ENCODE measurements at regions not wholly inside any gene's neighbourhood (a gene's known extent, or its start where the extent isn't known, plus 50 kb on each side); places are given as distances from the start of the nearest gene placed in this dataset.

DNA sequence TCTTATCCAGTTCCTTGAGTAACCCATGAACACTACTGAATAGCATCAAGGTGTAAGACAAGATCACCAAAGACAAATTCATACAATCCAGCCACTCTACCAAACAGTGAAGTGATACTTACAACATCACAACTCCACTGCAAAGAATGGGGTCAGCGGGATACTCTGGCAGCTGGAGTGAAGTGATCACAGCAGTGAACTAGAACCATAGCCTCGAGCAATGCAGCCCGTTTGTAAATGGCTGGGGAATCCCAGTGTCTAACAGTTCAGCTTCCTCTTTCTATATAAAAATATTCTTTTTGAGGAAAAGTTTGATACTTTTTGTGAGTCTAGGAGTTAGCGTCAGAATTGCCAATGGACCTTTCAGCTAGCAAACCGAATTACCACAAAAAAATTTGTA, 515.2 kb downstream of the ZNF608 start:
- 78% methylated on average over 5 of the region's 5 CpGs for WGBS
- H3K4me3 ChIP-seq (ENCODE audit: low read length), result no peak overlapping the region
- H3K9me3 ChIP-seq (ENCODE audit: insufficient read depth, low read depth, low read length), result peaks cover 8% of the 10 kb centered on the region; the same call in 1 of the 2 replicates
- no peaks in the 10 kb centered on the region for H3K36me3 ChIP-seq (ENCODE audit: insufficient read depth, low read length)
- no peaks in the 10 kb centered on the region for H3K27me3 ChIP-seq (ENCODE audit: insufficient read depth, low read length)
- H3K27ac ChIP-seq (ENCODE audit: low read depth, low read length), result no peak overlapping the region
- peaks cover 39% of the 10 kb centered on the region for H3K4me1 ChIP-seq (ENCODE audit: insufficient read depth, low read length)
- no peak overlapping the region for H3K9ac ChIP-seq (ENCODE audit: low read depth, low read length)

DNA sequence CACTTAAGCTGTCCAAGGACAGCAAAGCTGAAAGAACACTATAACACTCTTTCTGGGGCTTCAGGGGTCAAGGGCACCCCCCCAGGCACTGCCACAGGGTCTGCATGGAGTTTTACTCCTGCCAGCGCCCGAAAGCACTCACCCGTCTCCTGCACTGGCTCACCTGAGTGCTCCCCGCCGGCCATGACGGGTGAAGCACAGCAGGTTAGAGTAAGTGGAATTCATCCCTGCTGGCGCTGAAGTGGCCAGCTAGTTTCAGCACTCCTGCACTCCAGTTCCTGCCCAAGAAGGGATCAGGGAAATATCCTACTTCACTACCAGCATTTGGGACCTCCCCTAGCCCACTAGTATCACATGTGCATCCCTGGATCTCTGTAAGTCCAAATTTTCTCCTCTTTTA, 516.0 kb downstream of the ZNF608 start:
- H3K27ac ChIP-seq (ENCODE audit: low read depth, low read length), result no peak overlapping the region
- H3K9ac ChIP-seq (ENCODE audit: low read depth, low read length), result no peak overlapping the region
- no peaks in the 10 kb centered on the region for H3K27me3 ChIP-seq (ENCODE audit: insufficient read depth, low read length)
- peaks cover 8% of the 10 kb centered on the region; the same call in 1 of the 2 replicates for H3K9me3 ChIP-seq (ENCODE audit: insufficient read depth, low read depth, low read length)
- no peak overlapping the region for H3K4me3 ChIP-seq (ENCODE audit: low read length)
- 94% methylated on average over 7 of the region's 7 CpGs for WGBS
- peaks cover 33% of the 10 kb centered on the region for H3K4me1 ChIP-seq (ENCODE audit: insufficient read depth, low read length)
- H3K36me3 ChIP-seq (ENCODE audit: insufficient read depth, low read length), result no peaks in the 10 kb centered on the region

DNA sequence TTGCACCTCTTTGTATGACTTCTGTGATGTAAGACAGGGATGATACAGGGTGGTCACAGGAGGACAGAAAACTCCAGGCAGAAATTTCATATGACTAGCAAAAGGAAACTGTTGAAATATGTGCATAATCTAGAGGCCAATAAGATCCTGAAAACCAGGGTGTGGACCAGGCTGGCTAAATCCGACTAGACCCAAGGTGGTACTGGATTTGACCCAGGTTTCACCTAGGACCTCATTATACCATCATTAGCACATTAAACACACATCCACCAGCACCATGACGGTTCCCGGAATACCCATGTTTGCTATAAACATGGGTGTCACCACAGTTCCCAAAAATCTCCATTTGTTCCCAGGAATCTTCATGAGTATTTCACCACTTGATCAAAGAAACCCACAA, 517.1 kb downstream of the ZNF608 start:
- Histone ChIP-seq H3K4me3 (ENCODE audit: low read length) (no peak overlapping the region), H3K36me3 (ENCODE audit: insufficient read depth, low read length) (no peaks in the 10 kb centered on the region), H3K9me3 (ENCODE audit: insufficient read depth, low read depth, low read length) (peaks cover 8% of the 10 kb centered on the region; the same call in 1 of the 2 replicates), H3K9ac (ENCODE audit: low read depth, low read length) (no peak overlapping the region), H3K27me3 (ENCODE audit: insufficient read depth, low read length) (no peaks in the 10 kb centered on the region), H3K27ac (ENCODE audit: low read depth, low read length) (no peak overlapping the region), H3K4me1 (ENCODE audit: insufficient read depth, low read length) (peaks cover 22% of the 10 kb centered on the region)
- WGBS, result 93% methylated on average over 3 of the region's 3 CpGs

DNA sequence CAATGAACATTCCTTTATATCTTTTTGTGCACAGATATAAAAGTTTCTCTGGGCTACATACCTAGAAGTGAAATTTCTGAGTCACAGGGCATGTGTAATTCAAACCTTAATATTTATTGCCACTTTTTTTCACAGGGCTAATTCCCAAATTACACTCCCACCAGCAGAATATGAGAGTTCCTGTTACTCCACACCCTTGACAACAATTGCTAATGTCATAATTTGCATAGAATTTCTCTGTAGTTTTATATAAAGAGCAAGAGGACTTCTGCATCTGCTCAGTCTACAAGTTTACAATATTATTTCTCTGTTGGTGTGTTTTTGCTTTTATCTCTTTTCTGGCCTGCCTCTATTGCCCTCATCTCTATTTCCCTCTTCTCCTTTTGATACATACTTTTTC, 518.5 kb downstream of the ZNF608 start:
- Histone ChIP-seq H3K36me3 (ENCODE audit: insufficient read depth, low read length) (no peaks in the 10 kb centered on the region), H3K9me3 (ENCODE audit: insufficient read depth, low read depth, low read length) (peaks cover 8% of the 10 kb centered on the region; the same call in 1 of the 2 replicates), H3K4me3 (ENCODE audit: low read length) (no peak overlapping the region), H3K4me1 (ENCODE audit: insufficient read depth, low read length) (peaks cover 13% of the 10 kb centered on the region), H3K27me3 (ENCODE audit: insufficient read depth, low read length) (no peaks in the 10 kb centered on the region), H3K27ac (ENCODE audit: low read depth, low read length) (no peak overlapping the region), H3K9ac (ENCODE audit: low read depth, low read length) (no peak overlapping the region)

DNA sequence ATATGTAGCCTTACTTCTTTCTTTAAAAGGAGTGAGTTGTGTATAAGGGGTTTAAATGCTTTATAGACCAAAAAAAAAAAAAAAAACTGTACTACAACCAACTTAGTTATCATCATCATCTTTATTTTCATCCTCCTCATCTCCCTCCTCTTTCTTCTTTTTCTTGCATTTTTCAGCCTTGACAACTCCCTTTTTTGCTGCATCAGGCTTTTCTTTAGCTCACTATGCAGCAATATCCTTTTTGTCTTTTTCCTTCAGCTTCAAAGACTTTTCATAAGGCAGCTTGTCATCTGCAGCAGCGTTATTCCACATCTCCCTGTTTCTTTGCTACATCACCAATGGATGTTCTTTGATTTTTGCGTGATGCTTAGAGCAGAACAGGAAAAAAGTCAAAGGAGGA, 526.0 kb downstream of the ZNF608 start:
- 100% methylated on average over 2 of the region's 2 CpGs for WGBS
- no peaks in the 10 kb centered on the region for H3K27me3 ChIP-seq (ENCODE audit: insufficient read depth, low read length)
- no peak overlapping the region for H3K4me3 ChIP-seq (ENCODE audit: low read length)
- no peaks in the 10 kb centered on the region for H3K4me1 ChIP-seq (ENCODE audit: insufficient read depth, low read length)
- no peak overlapping the region for H3K9ac ChIP-seq (ENCODE audit: low read depth, low read length)
- H3K36me3 ChIP-seq (ENCODE audit: insufficient read depth, low read length), result no peaks in the 10 kb centered on the region
- no peak overlapping the region for H3K27ac ChIP-seq (ENCODE audit: low read depth, low read length)
- H3K9me3 ChIP-seq (ENCODE audit: insufficient read depth, low read depth, low read length), result peaks cover 7% of the 10 kb centered on the region; the same call in 1 of the 2 replicates

DNA sequence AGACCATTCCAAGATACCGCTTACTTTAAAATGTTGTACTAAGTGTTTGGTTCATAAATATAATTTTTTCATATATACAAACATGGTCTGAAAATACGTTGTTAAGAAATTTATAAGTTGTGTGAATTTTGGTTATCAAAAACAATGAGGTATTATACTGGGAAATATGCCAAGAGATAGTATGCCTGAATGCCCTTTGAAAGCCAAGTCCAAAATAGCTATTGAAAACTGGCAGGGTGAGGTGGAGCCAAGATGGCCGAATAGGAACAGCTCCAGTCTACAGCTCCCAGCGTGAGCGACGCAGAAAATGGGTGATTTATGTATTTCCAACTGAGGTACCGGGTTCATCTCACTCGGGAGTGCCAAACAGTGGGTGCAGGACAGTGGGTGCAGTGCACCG, 533.5 kb downstream of the ZNF608 start:
- Histone ChIP-seq H3K36me3 (ENCODE audit: insufficient read depth, low read length) (no peaks in the 10 kb centered on the region), H3K27ac (ENCODE audit: low read depth, low read length) (no peak overlapping the region), H3K9ac (ENCODE audit: low read depth, low read length) (no peak overlapping the region), H3K27me3 (ENCODE audit: insufficient read depth, low read length) (no peaks in the 10 kb centered on the region), H3K4me3 (ENCODE audit: low read length) (no peak overlapping the region), H3K4me1 (ENCODE audit: insufficient read depth, low read length) (no peaks in the 10 kb centered on the region), H3K9me3 (ENCODE audit: insufficient read depth, low read depth, low read length) (peaks cover 27% of the 10 kb centered on the region)
- 94% methylated on average over 8 of the region's 9 CpGs for WGBS

DNA sequence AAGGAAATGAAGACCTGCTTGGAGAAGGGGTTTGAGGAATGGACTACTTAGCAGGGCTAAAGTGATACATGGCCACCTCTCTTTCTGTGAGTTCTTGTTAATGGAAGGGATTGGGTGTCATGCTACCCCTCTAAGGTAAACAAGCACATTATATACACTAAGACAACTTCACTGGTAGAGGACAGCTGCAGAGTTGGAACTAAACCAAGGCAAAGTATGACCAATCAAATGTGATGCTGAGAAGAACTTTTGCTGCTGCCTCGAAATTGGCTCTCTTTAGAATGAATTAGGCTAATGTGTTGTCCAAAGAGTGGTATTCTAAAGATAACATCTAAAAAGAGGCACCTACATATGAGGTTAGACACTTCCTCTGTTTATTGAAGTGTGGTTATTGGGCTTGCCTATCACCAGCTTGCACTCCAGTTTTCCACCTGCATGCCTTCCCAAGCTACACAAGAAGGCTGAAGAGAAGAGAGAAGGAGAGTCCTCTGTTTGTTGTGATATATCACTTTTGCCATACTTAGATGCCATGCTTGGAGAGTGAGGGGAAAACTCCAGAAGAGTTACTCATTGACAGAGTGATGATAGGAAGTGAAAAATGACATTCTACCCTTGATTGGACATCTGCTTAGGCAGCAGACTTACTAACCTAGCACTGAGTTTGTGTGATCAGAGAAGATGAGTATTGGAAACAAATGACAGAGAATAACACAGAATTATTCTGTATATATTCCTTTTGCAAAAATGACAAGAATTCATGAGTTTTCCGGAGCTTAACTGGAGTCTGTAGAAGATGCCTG, 536.1 kb downstream of the ZNF608 start:
- H3K36me3 ChIP-seq (ENCODE audit: insufficient read depth, low read length), result no peaks in the 10 kb centered on the region
- H3K4me3 ChIP-seq (ENCODE audit: low read length), result no peak overlapping the region
- no peaks in the 10 kb centered on the region for H3K4me1 ChIP-seq (ENCODE audit: insufficient read depth, low read length)
- H3K9ac ChIP-seq (ENCODE audit: low read depth, low read length), result no peak overlapping the region
- H3K27ac ChIP-seq (ENCODE audit: low read depth, low read length), result no peak overlapping the region
- peaks cover 32% of the 10 kb centered on the region for H3K9me3 ChIP-seq (ENCODE audit: insufficient read depth, low read depth, low read length)
- WGBS, result 96% methylated on average over 2 of the region's 2 CpGs
- no peaks in the 10 kb centered on the region for H3K27me3 ChIP-seq (ENCODE audit: insufficient read depth, low read length)

DNA sequence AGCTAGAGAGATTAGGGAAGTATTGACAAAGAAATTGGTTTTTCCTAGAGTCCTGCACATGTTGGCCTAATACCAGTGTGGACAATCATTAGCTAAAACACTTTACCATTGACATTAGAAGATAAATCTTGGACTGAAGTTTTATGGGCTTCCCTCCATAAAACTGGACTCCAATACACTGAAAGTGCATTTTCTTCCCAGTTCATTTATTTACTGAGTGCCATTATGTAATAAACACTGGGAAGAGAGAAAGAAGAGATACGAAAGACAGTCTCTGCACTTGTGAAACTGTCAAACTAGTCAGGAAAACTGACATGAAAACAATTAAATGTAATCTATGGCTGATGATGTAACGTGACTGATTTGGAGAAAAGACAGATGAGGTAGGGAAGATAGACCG, 539.3 kb downstream of the ZNF608 start:
- Histone ChIP-seq H3K27ac (ENCODE audit: low read depth, low read length) (no peak overlapping the region), H3K9me3 (ENCODE audit: insufficient read depth, low read depth, low read length) (peaks cover 44% of the 10 kb centered on the region), H3K27me3 (ENCODE audit: insufficient read depth, low read length) (no peaks in the 10 kb centered on the region), H3K9ac (ENCODE audit: low read depth, low read length) (no peak overlapping the region), H3K4me1 (ENCODE audit: insufficient read depth, low read length) (no peaks in the 10 kb centered on the region), H3K4me3 (ENCODE audit: low read length) (no peak overlapping the region), H3K36me3 (ENCODE audit: insufficient read depth, low read length) (no peaks in the 10 kb centered on the region; the same call in 1 of the 2 replicates)
- 92% methylated on average over 3 of the region's 3 CpGs for WGBS

DNA sequence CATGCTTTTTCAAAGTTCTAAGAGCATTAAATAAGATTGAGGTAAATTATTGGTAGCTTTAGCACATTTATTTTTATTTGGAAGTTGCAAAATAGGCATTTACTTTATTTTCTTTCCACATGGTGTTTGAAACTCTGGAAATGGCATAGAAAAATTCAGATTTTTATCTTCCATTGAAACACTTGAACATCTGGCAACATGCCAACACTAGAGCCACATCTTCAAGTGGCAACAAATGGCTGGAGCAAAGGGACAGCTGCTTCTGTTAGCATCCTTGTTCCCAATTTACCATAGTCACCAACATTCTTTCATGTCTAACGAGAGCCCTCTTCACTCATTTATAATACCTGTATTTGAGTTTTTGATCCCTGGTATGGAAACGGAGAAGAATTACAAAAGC, 539.9 kb downstream of the ZNF608 start:
- H3K9me3 ChIP-seq (ENCODE audit: insufficient read depth, low read depth, low read length), result peaks cover 44% of the 10 kb centered on the region
- H3K27ac ChIP-seq (ENCODE audit: low read depth, low read length), result no peak overlapping the region
- no peak overlapping the region for H3K4me3 ChIP-seq (ENCODE audit: low read length)
- H3K9ac ChIP-seq (ENCODE audit: low read depth, low read length), result no peak overlapping the region
- H3K36me3 ChIP-seq (ENCODE audit: insufficient read depth, low read length), result no peaks in the 10 kb centered on the region; the same call in 1 of the 2 replicates
- H3K4me1 ChIP-seq (ENCODE audit: insufficient read depth, low read length), result no peaks in the 10 kb centered on the region
- H3K27me3 ChIP-seq (ENCODE audit: insufficient read depth, low read length), result no peaks in the 10 kb centered on the region
- 90% methylated on average over 2 of the region's 2 CpGs for WGBS

DNA sequence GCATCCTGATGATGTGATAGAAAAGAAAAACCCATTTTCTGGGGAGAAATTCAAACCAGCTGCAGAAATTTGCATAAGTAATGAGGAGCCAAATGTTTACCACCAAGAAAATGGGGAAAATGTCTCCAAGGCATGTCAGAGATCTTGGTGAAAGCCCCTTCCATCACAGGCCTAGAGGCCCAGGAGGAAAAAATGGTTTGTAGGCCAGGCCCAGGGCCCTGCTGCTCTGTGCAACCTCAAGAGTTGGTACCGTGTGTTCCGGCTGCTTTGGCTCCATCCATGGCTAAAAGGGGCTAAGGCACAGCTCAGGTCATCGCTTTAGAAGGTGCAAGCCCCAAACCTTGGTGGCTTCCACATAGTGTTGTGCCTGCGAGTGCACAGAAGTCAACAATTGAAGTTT, 543.1 kb downstream of the ZNF608 start:
- no peak overlapping the region for H3K9ac ChIP-seq (ENCODE audit: low read depth, low read length)
- no peaks in the 10 kb centered on the region; the same call in 1 of the 2 replicates for H3K36me3 ChIP-seq (ENCODE audit: insufficient read depth, low read length)
- no peak overlapping the region for H3K27ac ChIP-seq (ENCODE audit: low read depth, low read length)
- no peak overlapping the region for H3K4me3 ChIP-seq (ENCODE audit: low read length)
- H3K9me3 ChIP-seq (ENCODE audit: insufficient read depth, low read depth, low read length), result peaks cover 44% of the 10 kb centered on the region
- WGBS, result 94% methylated on average over 4 of the region's 4 CpGs
- H3K4me1 ChIP-seq (ENCODE audit: insufficient read depth, low read length), result no peaks in the 10 kb centered on the region
- no peaks in the 10 kb centered on the region for H3K27me3 ChIP-seq (ENCODE audit: insufficient read depth, low read length)

DNA sequence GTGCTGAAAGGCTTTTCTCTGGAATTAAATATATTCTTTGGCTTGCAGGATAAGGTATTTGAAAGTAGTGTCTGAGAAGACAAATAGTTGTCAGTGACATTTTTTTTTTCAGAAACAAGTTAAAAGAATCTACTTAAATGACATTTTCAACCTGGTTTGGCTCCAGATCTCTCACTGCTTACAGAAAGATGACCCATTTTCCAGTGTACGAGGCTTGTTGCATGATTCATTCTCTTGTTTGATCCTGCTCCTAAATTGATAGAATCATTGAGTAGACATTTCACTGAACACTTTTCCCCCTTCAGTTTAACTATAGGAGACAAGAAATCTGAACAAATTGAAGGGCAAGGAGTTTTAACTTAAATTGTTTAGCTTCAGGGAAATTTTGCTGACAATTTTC, 546.1 kb downstream of the ZNF608 start:
- H3K9me3 ChIP-seq (ENCODE audit: insufficient read depth, low read depth, low read length), result peaks cover 40% of the 10 kb centered on the region
- WGBS, result 89% methylated on average over 1 of the region's 1 CpG
- no peak overlapping the region for H3K4me3 ChIP-seq (ENCODE audit: low read length)
- no peaks in the 10 kb centered on the region; the same call in 1 of the 2 replicates for H3K36me3 ChIP-seq (ENCODE audit: insufficient read depth, low read length)
- no peaks in the 10 kb centered on the region for H3K27me3 ChIP-seq (ENCODE audit: insufficient read depth, low read length)
- H3K9ac ChIP-seq (ENCODE audit: low read depth, low read length), result no peak overlapping the region
- no peak overlapping the region for H3K27ac ChIP-seq (ENCODE audit: low read depth, low read length)
- no peaks in the 10 kb centered on the region for H3K4me1 ChIP-seq (ENCODE audit: insufficient read depth, low read length)

Data from HUES64 (cell line).